SK-N-SH (cell line): ENCODE measurements at regions not wholly inside any gene's neighbourhood (a gene's known extent, or its start where the extent isn't known, plus 50 kb on each side); places are given as distances from the start of the nearest gene placed in this dataset.

Experiments used
- CTCF ChIA-PET: fragments of 300-600, 350-600 bp; formaldehyde crosslinking; extraction: SDS; loops from one replicate; lab custom pipeline; 2021; lab: Yijun Ruan, JAX
- POLR2A ChIA-PET: fragments of 350-600 bp; sonication (Branson Sonifier 250); formaldehyde crosslinking; extraction: SDS; loops from one replicate; lab custom pipeline; 2020; ENCODE audit warnings: antibody characterized with exemption, inconsistent platforms; lab: Yijun Ruan, JAX
- DNase-seq: peaks from one replicate; pipeline ENCODE4 v3.0.0; 2012
- H2AFZ ChIP-seq: fragments of 200-600 bp; sonication (generic); 2 replicates; pipeline ENCODE4 v1.8.1; 2016; ENCODE audit warnings: antibody characterized with exemption, mild to moderate bottlenecking, low read depth
- H3F3A ChIP-seq: fragments of 200-600 bp; sonication (generic); replicated peaks from 2 replicates; pipeline ENCODE3; 2016; ENCODE audit warnings: antibody characterized with exemption, mild to moderate bottlenecking; ENCODE audit not compliant: insufficient read depth
- H3K27ac ChIP-seq, 2 experiments: fragments of 200-500 bp in 1 of 2; fragments of 200-600 bp in 1 of 2; sonication (Bioruptor generic) in 1 of 2; sonication (generic), shearing (Covaris generic) in 1 of 2; 2 replicates each; pipeline versions ENCODE4 v1.5.1 to v1.6.1; 2014 to 2016; ENCODE audit warnings: low read depth in 2 of 2, inconsistent platforms in 1 of 2, low read length in 1 of 2, mild to moderate bottlenecking in 1 of 2, mixed read lengths in 1 of 2
- H3K27me3 ChIP-seq: fragments of 200-600 bp; sonication (generic), shearing (Covaris generic); 2 replicates; pipeline ENCODE4 v1.6.1; 2016; ENCODE audit warnings: mixed run types; ENCODE audit not compliant: insufficient read depth
- H3K36me3 ChIP-seq, 2 experiments: fragments of 200-500 bp in 1 of 2; fragments of 200-600 bp in 1 of 2; sonication (Bioruptor generic) in 1 of 2; sonication (generic) in 1 of 2; replicated peaks in 1 of 2; 2 replicates each; pipeline versions ENCODE3 to v1.5.1; 2014 to 2016; ENCODE audit warnings: low read length in 1 of 2, mild to moderate bottlenecking in 1 of 2; ENCODE audit not compliant: insufficient read depth in 2 of 2, control insufficient read depth in 1 of 2
- H3K4me1 ChIP-seq, 2 experiments: fragments of 200-500 bp in 1 of 2; fragments of 200-600 bp in 1 of 2; sonication (Bioruptor generic) in 1 of 2; sonication (generic), shearing (Covaris generic) in 1 of 2; 2 replicates each; pipeline versions ENCODE4 v1.5.1 to v1.6.1; 2014 to 2016; ENCODE audit warnings: low read depth in 1 of 2, low read length in 1 of 2, mixed run types in 1 of 2; ENCODE audit not compliant: insufficient read depth in 2 of 2, control insufficient read depth in 1 of 2
- H3K4me2 ChIP-seq: fragments of 200-600 bp; sonication (generic), shearing (Covaris generic); 2 replicates; pipeline ENCODE4 v1.6.1; 2017; ENCODE audit warnings: mixed run types
- H3K4me3 ChIP-seq, 2 experiments: fragments of 200-500 bp in 1 of 2; fragments of 200-600 bp in 1 of 2; sonication (Bioruptor generic) in 1 of 2; sonication (generic), shearing (Covaris generic) in 1 of 2; 2 replicates each; pipeline versions ENCODE4 v1.5.1 to v1.8.1; 2014 to 2016; ENCODE audit warnings: low read depth in 2 of 2, inconsistent platforms in 1 of 2, low read length in 1 of 2, mild to moderate bottlenecking in 1 of 2, mixed read lengths in 1 of 2, moderate library complexity in 1 of 2
- H3K79me2 ChIP-seq: fragments of 200-600 bp; sonication (generic); 2 replicates; pipeline ENCODE4 v1.8.1; 2017; ENCODE audit warnings: mild to moderate bottlenecking; ENCODE audit not compliant: insufficient read depth
- H3K9ac ChIP-seq: fragments of 200-600 bp; sonication (generic); 2 replicates; pipeline ENCODE4 v1.6.1; 2017; ENCODE audit warnings: mixed run types
- H3K9me2 ChIP-seq: fragments of 200-600 bp; sonication (generic); 2 replicates; pipeline ENCODE4 v1.6.1; 2017; ENCODE audit warnings: mixed run types
- H3K9me3 ChIP-seq: fragments of 200-600 bp; sonication (generic); 2 replicates; pipeline ENCODE4 v1.6.1; 2017; ENCODE audit warnings: mixed run types, mild to moderate bottlenecking, moderate library complexity
- H4K20me1 ChIP-seq: fragments of 200-600 bp; sonication (generic); 2 replicates; pipeline ENCODE4 v1.6.1; 2017; ENCODE audit warnings: mild to moderate bottlenecking, mixed run types; ENCODE audit not compliant: insufficient read depth
- CHD2 ChIP-seq: fragments of 150-350 bp; IDR thresholded peaks from 2 replicates; pipeline ENCODE4 v1.6.1; 2018; ENCODE audit warnings: low read length; ENCODE audit not compliant: partially characterized antibody
- ELF1 ChIP-seq: IDR thresholded peaks from 2 replicates; pipeline ENCODE4 v1.4.0; 2012
- EP300 ChIP-seq, 2 experiments: IDR thresholded peaks; 2 replicates each; pipeline versions ENCODE4 v1.4.0 to v1.6.1; 2012; ENCODE audit warnings: borderline replicate concordance in 1 of 2, low read depth in 1 of 2, low read length in 1 of 2
- EZH2phosphoT487 ChIP-seq: fragments of 200-600 bp; sonication (generic); IDR thresholded peaks from 2 replicates; pipeline ENCODE4 v1.6.1; 2017; ENCODE audit warnings: low read depth, mixed run types, mild to moderate bottlenecking, antibody characterized with exemption, moderate library complexity, borderline replicate concordance
- FOSL2 ChIP-seq: IDR thresholded peaks from 2 replicates; pipeline ENCODE4 v1.4.0; 2012; ENCODE audit warnings: low read depth, mild to moderate bottlenecking, moderate library complexity, borderline replicate concordance
- FOXJ3 ChIP-seq: sonication (generic); formaldehyde crosslinking; IDR thresholded peaks from 2 replicates; pipeline ENCODE4 v1.5.1; 2020; ENCODE audit warnings: mild to moderate bottlenecking, missing genetic modification reagents
- FOXM1 ChIP-seq: IDR thresholded peaks from 2 replicates; pipeline ENCODE4 v1.4.0; 2012; ENCODE audit warnings: low read depth, mild to moderate bottlenecking
- JUND ChIP-seq: IDR thresholded peaks from 2 replicates; pipeline ENCODE4 v1.4.0; 2012
- PBX3 ChIP-seq: IDR thresholded peaks from 2 replicates; pipeline ENCODE4; 2012
- RCOR1 ChIP-seq: fragments of 150-350 bp; IDR thresholded peaks from 2 replicates; pipeline ENCODE4 v1.6.1; 2017; ENCODE audit warnings: antibody characterized with exemption, low read length
- REST ChIP-seq: IDR thresholded peaks from 2 replicates; pipeline ENCODE4 v1.6.1; 2012; ENCODE audit warnings: mild to moderate bottlenecking, low read depth, low read length, moderate library complexity
- RXRA ChIP-seq: IDR thresholded peaks from 2 replicates; pipeline ENCODE4 v1.4.0; 2012; ENCODE audit warnings: low read depth, mild to moderate bottlenecking, borderline replicate concordance
- SIN3A ChIP-seq: IDR thresholded peaks from 2 replicates; pipeline ENCODE4 v1.6.1; 2012; ENCODE audit warnings: low read depth, mild to moderate bottlenecking, low read length, moderate library complexity, borderline replicate concordance
- SMC3 ChIP-seq: IDR thresholded peaks from 2 replicates; pipeline ENCODE4 v1.6.1; 2012; ENCODE audit warnings: low read depth, low read length, improper control_type of control experiment
- USF1 ChIP-seq: IDR thresholded peaks from 2 replicates; pipeline ENCODE4 v1.4.0; 2012; ENCODE audit warnings: low read depth, borderline replicate concordance
- WGBS: methylation state at CpG from one replicate; pipeline ENCODE4 v1.1.6; 2017; ENCODE audit warnings: low lambda C conversion rate; 5-methylcytosine and 5-hydroxymethylcytosine counted together

GRCh38 chr18:38263066-38263465, 697.5 kb upstream of the CELF4 start:
- no peak overlapping the region for H3K9ac ChIP-seq
- H4K20me1 ChIP-seq, result no peaks in the 10 kb centered on the region
- H3K36me3 ChIP-seq, result no peaks in the 10 kb centered on the region
- H3K27me3 ChIP-seq, result no peaks in the 10 kb centered on the region
- H3K9me2 ChIP-seq, result no peaks in the 10 kb centered on the region
- no peak overlapping the region for H2AFZ ChIP-seq
- ChIA-PET POLR2A (no interaction called here), CTCF (interaction anchor here (1.0 kb wide), 1 partner anchor 1273 kb away, joined by 3 read pairs; no protein-coding TSS in a partner anchor)
- no peak overlapping the region for H3K27ac ChIP-seq
- TF ChIP-seq EP300 (IDR thresholded peaks at IDR 0.05; ENCODE audit: borderline replicate concordance in 1 of 2, low read depth in 1 of 2, low read length in 1 of 2) (no peak), REST (no peak), FOXM1 (no peak), FOXJ3 (CRISPR knock-in tag) (no peak), CHD2 (no peak), RCOR1 (no peak), FOSL2 (no peak), ELF1 (no peak), SIN3A (no peak), JUND (no peak), USF1 (no peak), SMC3 (no peak), EZH2phosphoT487 (no peak), PBX3 (no peak), RXRA (no peak)
- no peaks in the 10 kb centered on the region for H3K9me3 ChIP-seq
- no peaks in the 10 kb centered on the region for H3F3A ChIP-seq
- H3K4me2 ChIP-seq, result no peak overlapping the region
- 10% methylated on average over 2 of the region's 2 CpGs for WGBS
- DNase-seq, result no peak
- H3K4me3 ChIP-seq, result no peak overlapping the region
- no peaks in the 10 kb centered on the region for H3K4me1 ChIP-seq
- H3K79me2 ChIP-seq, result no peaks in the 10 kb centered on the region
